Endothelial cell of umbilical vein (primary cell): ENCODE measurements at regions not wholly inside any gene's neighbourhood (a gene's known extent, or its start where the extent isn't known, plus 50 kb on each side); places are given as distances from the start of the nearest gene placed in this dataset.

Experiments
- EZH2 ChIP-seq: IDR thresholded peaks from 2 replicates; pipeline ENCODE4 v1.6.1; 2012; ENCODE audit warnings: borderline replicate concordance, low read depth, mild to moderate bottlenecking, moderate library complexity, low read length, inconsistent platforms; ENCODE audit not compliant: severe bottlenecking
- POLR2AphosphoS5 ChIP-seq: IDR thresholded peaks from 2 replicates; pipeline ENCODE4 v1.6.1; 2012; ENCODE audit warnings: low read depth, mild to moderate bottlenecking, control low read depth, low read length, moderate library complexity; ENCODE audit not compliant: insufficient read depth
- TF ChIP-seq, protein P1 (sequence below), 2 donors: IDR thresholded peaks; 1 replicate in 1 of 2; 2 replicates in 1 of 2; pipeline ENCODE4 v1.5.1; 2011; ENCODE audit warnings: low read length in 2 of 2, mild to moderate bottlenecking in 2 of 2, moderate library complexity in 2 of 2, control low read depth in 1 of 2, inconsistent platforms in 1 of 2, low read depth in 1 of 2; ENCODE audit not compliant: insufficient read depth in 1 of 2; ENCODE audit errors: extremely low read depth in 1 of 2

- TF ChIP-seq POLR2AphosphoS5 (no peak), EZH2 (no peak)
- TF ChIP-seq, protein P1, sequence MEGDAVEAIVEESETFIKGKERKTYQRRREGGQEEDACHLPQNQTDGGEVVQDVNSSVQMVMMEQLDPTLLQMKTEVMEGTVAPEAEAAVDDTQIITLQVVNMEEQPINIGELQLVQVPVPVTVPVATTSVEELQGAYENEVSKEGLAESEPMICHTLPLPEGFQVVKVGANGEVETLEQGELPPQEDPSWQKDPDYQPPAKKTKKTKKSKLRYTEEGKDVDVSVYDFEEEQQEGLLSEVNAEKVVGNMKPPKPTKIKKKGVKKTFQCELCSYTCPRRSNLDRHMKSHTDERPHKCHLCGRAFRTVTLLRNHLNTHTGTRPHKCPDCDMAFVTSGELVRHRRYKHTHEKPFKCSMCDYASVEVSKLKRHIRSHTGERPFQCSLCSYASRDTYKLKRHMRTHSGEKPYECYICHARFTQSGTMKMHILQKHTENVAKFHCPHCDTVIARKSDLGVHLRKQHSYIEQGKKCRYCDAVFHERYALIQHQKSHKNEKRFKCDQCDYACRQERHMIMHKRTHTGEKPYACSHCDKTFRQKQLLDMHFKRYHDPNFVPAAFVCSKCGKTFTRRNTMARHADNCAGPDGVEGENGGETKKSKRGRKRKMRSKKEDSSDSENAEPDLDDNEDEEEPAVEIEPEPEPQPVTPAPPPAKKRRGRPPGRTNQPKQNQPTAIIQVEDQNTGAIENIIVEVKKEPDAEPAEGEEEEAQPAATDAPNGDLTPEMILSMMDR (IDR thresholded peaks at IDR 0.05; ENCODE audit: extremely low read depth in 1 of 2, insufficient read depth in 1 of 2, low read depth in 1 of 2, low read length in 2 of 2): no peak
Observed at GRCh38 chrX:118211891-118212816, 95.5 kb upstream of the KLHL13 start.
